GM19043 (cell line): ENCODE measurements at regions not wholly inside any gene's neighbourhood (a gene's known extent, or its start where the extent isn't known, plus 50 kb on each side); places are given as distances from the start of the nearest gene placed in this dataset.
"Not testable (repeated sequence)": the region's sequence is repeated elsewhere in the genome, so short reads cannot be mapped to it uniquely, and the experiment has no call there.

Experiments
- ATAC-seq: cut with Tn5 transposase; IDR thresholded peaks from one replicate; pipeline ENCODE4 v1.9.1; 2021; ENCODE audit warnings: low read depth; ENCODE audit not compliant: unreplicated experiment

GRCh38 chr12:124126950-124127655 lies 154.1 kb downstream of the ZNF664 start:
- peak; percentile 48 for ATAC-seq

GRCh38 chr12:124129132-124129531 lies 156.1 kb downstream of the ZNF664 start:
- no peak for ATAC-seq

GRCh38 chr12:124130691-124131591 lies 157.9 kb downstream of the ZNF664 start:
- peak; percentile 50 for ATAC-seq

GRCh38 chr12:124131659-124132058 lies 158.6 kb downstream of the ZNF664 start:
- ATAC-seq: no peak

GRCh38 chr12:124132530-124132929 lies 159.5 kb downstream of the ZNF664 start:
- ATAC-seq: no peak

GRCh38 chr12:124136796-124137195 lies 158.1 kb upstream of the RFLNA start:
- ATAC-seq: no peak

GRCh38 chr12:124140944-124141486 lies 153.9 kb upstream of the RFLNA start:
- ATAC-seq: no peak

- not testable (repeated sequence) for ATAC-seq
Measured at GRCh38 chr12:124141611-124142010, 153.3 kb upstream of the RFLNA start.

GRCh38 chr12:124142395-124143035 lies 152.4 kb upstream of the RFLNA start:
- no peak for ATAC-seq

GRCh38 chr12:124143726-124144125 lies 151.2 kb upstream of the RFLNA start:
- no peak for ATAC-seq

- no peak for ATAC-seq
Measured at GRCh38 chr12:124144531-124145194, 150.2 kb upstream of the RFLNA start.

- no peak for ATAC-seq
Measured at GRCh38 chr12:124147027-124147426, 147.9 kb upstream of the RFLNA start.

GRCh38 chr12:124147575-124147974 lies 147.3 kb upstream of the RFLNA start:
- peak; percentile 64 for ATAC-seq

- no peak for ATAC-seq
Measured at GRCh38 chr12:124148481-124149273, 146.2 kb upstream of the RFLNA start.

- ATAC-seq: no peak
Measured at GRCh38 chr12:124149287-124149686, 145.6 kb upstream of the RFLNA start.

- ATAC-seq: no peak
Measured at GRCh38 chr12:124150168-124150567, 144.7 kb upstream of the RFLNA start.

- ATAC-seq: no peak
Measured at GRCh38 chr12:124151583-124151982, 143.3 kb upstream of the RFLNA start.

GRCh38 chr12:124152731-124153130 lies 142.2 kb upstream of the RFLNA start:
- ATAC-seq: no peak

- ATAC-seq: no peak
Measured at GRCh38 chr12:124153392-124153791, 141.5 kb upstream of the RFLNA start.

GRCh38 chr12:124157406-124157805 lies 137.5 kb upstream of the RFLNA start:
- ATAC-seq: no peak
